GM18507 (cell line): ENCODE measurements at regions not wholly inside any gene's neighbourhood (a gene's known extent, or its start where the extent isn't known, plus 50 kb on each side); places are given as distances from the start of the nearest gene placed in this dataset.
"Not testable (repeated sequence)": the region's sequence is repeated elsewhere in the genome, so short reads cannot be mapped to it uniquely, and the experiment has no call there.

Source experiments
- DNase-seq: peaks from one replicate; pipeline ENCODE4 v3.0.0; 2011; ENCODE audit warnings: low read depth; ENCODE audit not compliant: insufficient read length; ENCODE audit errors: extremely low spot score
- FAIRE-seq: peaks from 2 replicates; lab custom pipeline; 2011; peaks lifted over from hg19 to GRCh38; lab: Jason Lieb, UNC

GRCh38 chr20:50321797-50322480, 131.3 kb downstream of the CEBPB start:
- FAIRE-seq (no peak), DNase-seq (no peak)

GRCh38 chr20:50322703-50323131, 132.1 kb downstream of the CEBPB start:
- FAIRE-seq (no peak), DNase-seq (no peak)

- FAIRE-seq: no peak
Observed at GRCh38 chr20:50323209-50323608, 132.6 kb downstream of the CEBPB start.

GRCh38 chr20:50323777-50324775, 133.4 kb downstream of the CEBPB start:
- FAIRE-seq: no peak
- DNase-seq: no peak

More at GRCh38 chr20:50323209-50323608, 132.6 kb downstream of the CEBPB start:
- DNase-seq: no peak

- DNase-seq (no peak), FAIRE-seq (no peak)
Observed at GRCh38 chr20:50325215-50325614, 134.6 kb downstream of the CEBPB start.

GRCh38 chr20:50325651-50326050, 135.0 kb downstream of the CEBPB start:
- FAIRE-seq: no peak
- no peak for DNase-seq

- DNase-seq (no peak), FAIRE-seq (no peak)
Observed at GRCh38 chr20:50327666-50328065, 137.0 kb downstream of the CEBPB start.

- FAIRE-seq (no peak), DNase-seq (no peak)
Observed at GRCh38 chr20:50328222-50328979, 137.8 kb downstream of the CEBPB start.

GRCh38 chr20:50328996-50329898, 138.6 kb downstream of the CEBPB start:
- no peak for DNase-seq
- no peak for FAIRE-seq

- DNase-seq (no peak), FAIRE-seq (no peak)
Observed at GRCh38 chr20:50329981-50330503, 139.4 kb downstream of the CEBPB start.

GRCh38 chr20:50330504-50331313, 140.1 kb downstream of the CEBPB start:
- FAIRE-seq (no peak), DNase-seq (no peak)

- FAIRE-seq (no peak), DNase-seq (no peak)
Observed at GRCh38 chr20:50331469-50332363, 141.1 kb downstream of the CEBPB start.

GRCh38 chr20:50332491-50332980, 141.9 kb downstream of the CEBPB start:
- no peak for FAIRE-seq

GRCh38 chr20:50333131-50333670, 142.6 kb downstream of the CEBPB start:
- DNase-seq: no peak
- no peak for FAIRE-seq

More at GRCh38 chr20:50332491-50332980, 141.9 kb downstream of the CEBPB start:
- no peak for DNase-seq

GRCh38 chr20:50333812-50334211, 143.2 kb downstream of the CEBPB start:
- DNase-seq (no peak), FAIRE-seq (no peak)

- not testable (repeated sequence) for FAIRE-seq, DNase-seq
Observed at GRCh38 chr20:50334512-50334911, 143.9 kb downstream of the CEBPB start.
